A549 (cell line): ENCODE measurements at regions not wholly inside any gene's neighbourhood (a gene's known extent, or its start where the extent isn't known, plus 50 kb on each side); places are given as distances from the start of the nearest gene placed in this dataset.
"Not testable (repeated sequence)": the region's sequence is repeated elsewhere in the genome, so short reads cannot be mapped to it uniquely, and the experiment has no call there.

Experiments
- BHLHE40 ChIP-seq: IDR thresholded peaks from 2 replicates; pipeline ENCODE4 v1.6.1; 2012; ENCODE audit warnings: low read depth, low read length, inconsistent platforms
- CTCF ChIP-seq: fragments of >200 bp; sonication (Bioruptor Twin); formaldehyde crosslinking; IDR thresholded peaks from 3 replicates; pipeline ENCODE4 v1.5.1; 2016
- ESRRA ChIP-seq: fragments of 150-350 bp; IDR thresholded peaks from 2 replicates; pipeline ENCODE4 v1.6.1; 2014; ENCODE audit warnings: mild to moderate bottlenecking, low read length, borderline replicate concordance
- MAFK ChIP-seq: fragments of 450-650 bp; IDR thresholded peaks from 2 replicates; pipeline ENCODE4 v1.6.1; 2014; ENCODE audit not compliant: partially characterized antibody
- MAZ ChIP-seq: fragments of 150-350 bp; IDR thresholded peaks from 2 replicates; pipeline ENCODE4 v1.6.1; 2014; ENCODE audit warnings: antibody characterized with exemption, low read depth, low read length, borderline replicate concordance
- NR3C1 ChIP-seq: fragments of >200 bp; sonication (Bioruptor Twin); formaldehyde crosslinking; IDR thresholded peaks from 3 replicates; pipeline ENCODE4 v1.6.1; 2017
- RAD21 ChIP-seq, 2 experiments: fragments of >200 bp in 1 of 2; sonication (Bioruptor Twin) in 1 of 2; formaldehyde crosslinking in 1 of 2; IDR thresholded peaks in 1 of 2; conservative IDR thresholded peaks in 1 of 2; 2 replicates in 1 of 2; 3 replicates in 1 of 2; pipeline ENCODE4 v1.6.1; 2012 to 2018; ENCODE audit warnings: inconsistent platforms in 1 of 2
- RFX5 ChIP-seq: fragments of 450-650 bp; IDR thresholded peaks from 2 replicates; pipeline ENCODE4 v1.7.1; 2014; ENCODE audit warnings: antibody characterized with exemption, mild to moderate bottlenecking, moderate library complexity

DNA sequence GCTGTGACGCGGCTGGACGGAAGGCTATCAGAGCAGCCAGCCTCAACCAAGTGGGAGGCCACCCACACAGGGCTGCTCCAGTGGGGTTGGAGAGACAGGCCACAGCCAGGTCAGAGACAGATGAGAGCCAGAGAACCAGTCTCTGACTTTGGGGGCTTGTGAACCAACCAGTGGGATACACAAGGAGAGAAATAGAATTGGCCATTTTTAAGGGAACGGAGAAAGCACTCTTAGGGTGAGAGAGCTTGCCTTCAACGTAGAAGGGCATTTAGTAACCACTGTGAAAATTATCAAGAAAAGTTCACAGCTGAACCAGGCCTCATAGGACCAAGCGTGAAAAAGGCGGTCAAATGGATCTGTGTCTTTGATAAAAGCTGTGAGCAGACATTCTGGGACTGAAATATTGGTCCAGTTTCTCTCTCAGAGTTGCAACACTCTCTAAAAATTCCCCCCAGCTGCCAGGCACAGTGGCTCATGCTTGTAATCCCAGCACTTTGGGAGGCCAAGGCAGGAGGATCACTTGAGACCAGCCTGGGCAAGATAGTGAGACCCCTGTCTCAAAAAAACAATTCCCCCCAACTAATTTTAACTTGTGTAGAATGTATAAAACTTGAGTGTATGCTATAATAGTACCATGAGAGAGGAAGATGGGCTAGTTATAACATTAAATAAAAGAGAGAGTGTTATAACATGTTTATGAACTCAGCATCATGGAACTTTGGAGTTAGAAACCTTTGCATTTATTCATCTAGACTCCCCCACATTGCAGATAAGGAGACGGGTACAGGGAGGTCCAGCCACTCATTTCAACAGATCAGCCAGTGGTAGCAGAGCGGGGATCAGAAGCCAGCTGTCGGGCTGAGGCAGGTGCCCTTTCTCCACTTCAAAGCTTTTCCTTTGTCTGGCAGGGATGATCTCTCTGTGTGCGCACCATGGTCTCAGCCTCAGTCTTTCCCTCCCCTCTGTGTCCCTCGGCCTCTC is 132.2 kb downstream of the NPIPB11 start:
- not testable (repeated sequence) for TF ChIP-seq MAZ; CTCF; BHLHE40; NR3C1; RFX5; MAFK; RAD21 (conservative IDR thresholded peaks at IDR 0.05 in 1 of 2, IDR thresholded peaks at IDR 0.05 in 1 of 2); ESRRA
